ENCODE measurements at regions not wholly inside any gene's neighbourhood (a gene's known extent, or its start where the extent isn't known, plus 50 kb on each side); places are given as distances from the start of the nearest gene placed in this dataset.

DNA sequence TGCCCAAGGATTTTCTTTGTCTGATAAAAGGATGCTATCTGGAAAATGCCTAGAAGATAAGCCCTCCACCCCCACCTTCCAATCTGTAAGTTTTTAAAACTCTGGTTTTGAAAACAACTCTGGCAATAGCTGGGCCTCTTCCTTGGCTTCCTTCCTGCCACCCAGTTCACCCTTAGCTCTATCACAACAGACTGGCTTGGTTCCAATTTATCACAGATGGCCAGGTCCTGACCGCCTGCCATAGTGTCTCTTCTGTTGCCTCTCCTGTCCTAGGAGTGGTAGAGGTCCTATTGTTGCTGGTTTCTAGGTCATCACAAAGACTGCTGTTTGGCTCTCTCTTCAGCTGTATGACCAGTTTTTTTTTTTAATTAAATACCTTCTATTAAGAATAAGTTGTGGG lies 1727.9 kb upstream of the SLC39A10 start:
- TF ChIP-seq, protein P1, sequence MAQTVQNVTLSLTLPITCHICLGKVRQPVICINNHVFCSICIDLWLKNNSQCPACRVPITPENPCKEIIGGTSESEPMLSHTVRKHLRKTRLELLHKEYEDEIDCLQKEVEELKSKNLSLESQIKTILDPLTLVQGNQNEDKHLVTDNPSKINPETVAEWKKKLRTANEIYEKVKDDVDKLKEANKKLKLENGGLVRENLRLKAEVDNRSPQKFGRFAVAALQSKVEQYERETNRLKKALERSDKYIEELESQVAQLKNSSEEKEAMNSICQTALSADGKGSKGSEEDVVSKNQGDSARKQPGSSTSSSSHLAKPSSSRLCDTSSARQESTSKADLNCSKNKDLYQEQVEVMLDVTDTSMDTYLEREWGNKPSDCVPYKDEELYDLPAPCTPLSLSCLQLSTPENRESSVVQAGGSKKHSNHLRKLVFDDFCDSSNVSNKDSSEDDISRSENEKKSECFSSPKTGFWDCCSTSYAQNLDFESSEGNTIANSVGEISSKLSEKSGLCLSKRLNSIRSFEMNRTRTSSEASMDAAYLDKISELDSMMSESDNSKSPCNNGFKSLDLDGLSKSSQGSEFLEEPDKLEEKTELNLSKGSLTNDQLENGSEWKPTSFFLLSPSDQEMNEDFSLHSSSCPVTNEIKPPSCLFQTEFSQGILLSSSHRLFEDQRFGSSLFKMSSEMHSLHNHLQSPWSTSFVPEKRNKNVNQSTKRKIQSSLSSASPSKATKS (CRISPR knock-in tag; IDR thresholded peaks at IDR 0.05): no peak
- TF ChIP-seq BRCA1 (CRISPR knock-in tag; IDR thresholded peaks at IDR 0.05): no peak
